ENCODE measurements at regions not wholly inside any gene's neighbourhood (a gene's known extent, or its start where the extent isn't known, plus 50 kb on each side); places are given as distances from the start of the nearest gene placed in this dataset.

DNA sequence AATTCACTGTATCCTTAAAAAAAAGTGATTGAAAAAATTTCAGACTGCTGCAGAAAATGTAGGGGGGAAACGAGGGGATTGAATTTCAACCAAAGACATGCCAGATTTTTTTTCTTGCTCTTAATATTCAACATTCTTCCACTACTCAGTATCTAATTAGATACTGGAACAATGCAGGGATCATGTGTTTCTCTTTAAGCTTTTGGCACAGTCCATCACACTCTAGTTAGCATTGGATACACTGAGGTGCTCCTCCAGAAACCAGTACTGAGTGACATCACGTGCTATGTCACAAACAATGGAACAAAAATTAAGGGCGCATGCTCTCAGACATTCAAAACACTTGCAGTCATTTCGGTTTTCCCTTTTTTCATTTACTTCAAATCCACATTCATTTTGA is 298.6 kb upstream of the PSMD7 start:
- WGBS, 2 experiments (ENCODE audit: extremely low coverage in 1 of 2, insufficient coverage in 1 of 2, insufficient read length in 1 of 2, insufficient replicate concordance in 2 of 2, low coverage in 1 of 2, low lambda C conversion rate in 2 of 2, missing lambda C conversion rate in 1 of 2), result 92% methylated on average over 4 of the region's 4 CpGs; no CpG with 5 or more reads in 1 of the 2 experiments

More for the DNA sequence above, 298.6 kb upstream of the PSMD7 start:
- Histone ChIP-seq H2BK120ac (replicated peaks; ENCODE audit: low read depth, low read length) (no peak overlapping the region), H2AFZ (ENCODE audit: low read length) (no peak overlapping the region), H3K79me1 (ENCODE audit: low read depth, low read length) (no peaks in the 10 kb centered on the region), H4K20me1 (replicated peaks in 1 of 2; ENCODE audit: control insufficient read depth in 1 of 2, insufficient read depth in 2 of 2, low read length in 2 of 2) (no peaks in the 10 kb centered on the region), H3K4me2 (ENCODE audit: insufficient read depth in 1 of 2, low read depth in 2 of 2, low read length in 2 of 2) (no peak overlapping the region), H3K27me3 (replicated peaks in 1 of 4; ENCODE audit: control insufficient read depth in 3 of 4, extremely low read depth in 1 of 4, insufficient read depth in 3 of 4, low read length in 3 of 4) (no peaks in the 10 kb centered on the region), H3K9me3 (ENCODE audit: insufficient read depth in 2 of 2, low read depth in 1 of 2, low read length in 1 of 2) (no peaks in the 10 kb centered on the region), H3K4ac (replicated peaks; ENCODE audit: insufficient read length, low read depth, low read length) (no peak overlapping the region), H2BK15ac (ENCODE audit: low read length) (no peak overlapping the region), H3K27ac (ENCODE audit: low read depth, low read length) (no peak overlapping the region), H3K56ac (replicated peaks; ENCODE audit: insufficient read length, low read depth, low read length) (no peak overlapping the region), H3K4me1 (replicated peaks in 1 of 4; ENCODE audit: control insufficient read depth in 3 of 4, insufficient read depth in 4 of 4, low read length in 3 of 4) (no peaks in the 10 kb centered on the region), H3K18ac (ENCODE audit: extremely low read depth, low read length) (no peak overlapping the region), H3K23me2 (ENCODE audit: low read depth, low read length) (no peaks in the 10 kb centered on the region), H4K91ac (replicated peaks; ENCODE audit: insufficient read length, low read length) (no peak overlapping the region), H4K8ac (ENCODE audit: extremely low read depth, insufficient read depth, low read length) (no peak overlapping the region), H2BK12ac (ENCODE audit: low read depth, low read length) (no peak overlapping the region), H3K14ac (ENCODE audit: insufficient read length) (no peak overlapping the region), H2BK20ac (ENCODE audit: low read length) (no peak overlapping the region), H3K36me3 (ENCODE audit: control insufficient read depth in 2 of 4, insufficient read depth in 4 of 4, low read length in 3 of 4) (no peaks in the 10 kb centered on the region), H3K79me2 (ENCODE audit: control insufficient read depth in 1 of 2, insufficient read depth in 2 of 2, low read length in 2 of 2) (no peaks in the 10 kb centered on the region), H3K4me3 (ENCODE audit: extremely low read depth in 1 of 4, insufficient read depth in 2 of 4, low read depth in 3 of 4, low read length in 4 of 4) (no peak overlapping the region), H3K9ac (replicated peaks in 1 of 4; ENCODE audit: extremely low read depth in 1 of 4, low read depth in 3 of 4, low read length in 3 of 4) (no peak overlapping the region), H2AK5ac (ENCODE audit: low read depth, low read length) (no peak overlapping the region), H4K5ac (ENCODE audit: insufficient read length, low read depth, low read length) (no peak overlapping the region), H3K23ac (ENCODE audit: insufficient read length) (no peak overlapping the region), H2BK5ac (ENCODE audit: low read depth, low read length) (no peak overlapping the region)
- FAIRE-seq (no peak), DNase-seq (ENCODE audit: low read depth in 1 of 2, low spot score in 2 of 2) (no peak)
- POLR2A ChIA-PET (ENCODE audit: partially characterized antibody), result no interaction called here
- TF ChIP-seq ZNF274 (IDR thresholded peaks at IDR 0.05; ENCODE audit: borderline replicate concordance, extremely low read depth, low read length) (no peak), HDAC2 (IDR thresholded peaks at IDR 0.05; ENCODE audit: borderline replicate concordance in 1 of 2, low read depth in 2 of 2, low read length in 2 of 2) (no peak), CTBP2 (IDR thresholded peaks at IDR 0.05; ENCODE audit: borderline replicate concordance, insufficient read depth, insufficient read length, low read length) (no peak)
- TF ChIP-seq, protein P1, sequence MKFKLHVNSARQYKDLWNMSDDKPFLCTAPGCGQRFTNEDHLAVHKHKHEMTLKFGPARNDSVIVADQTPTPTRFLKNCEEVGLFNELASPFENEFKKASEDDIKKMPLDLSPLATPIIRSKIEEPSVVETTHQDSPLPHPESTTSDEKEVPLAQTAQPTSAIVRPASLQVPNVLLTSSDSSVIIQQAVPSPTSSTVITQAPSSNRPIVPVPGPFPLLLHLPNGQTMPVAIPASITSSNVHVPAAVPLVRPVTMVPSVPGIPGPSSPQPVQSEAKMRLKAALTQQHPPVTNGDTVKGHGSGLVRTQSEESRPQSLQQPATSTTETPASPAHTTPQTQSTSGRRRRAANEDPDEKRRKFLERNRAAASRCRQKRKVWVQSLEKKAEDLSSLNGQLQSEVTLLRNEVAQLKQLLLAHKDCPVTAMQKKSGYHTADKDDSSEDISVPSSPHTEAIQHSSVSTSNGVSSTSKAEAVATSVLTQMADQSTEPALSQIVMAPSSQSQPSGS (IDR thresholded peaks at IDR 0.05; ENCODE audit: low read length), result no peak
- CTCF ChIA-PET (ENCODE audit: partially characterized antibody), result no interaction called here

Measured in H1 (cell line).